ENCODE measurements at regions not wholly inside any gene's neighbourhood (a gene's known extent, or its start where the extent isn't known, plus 50 kb on each side); places are given as distances from the start of the nearest gene placed in this dataset.

DNA sequence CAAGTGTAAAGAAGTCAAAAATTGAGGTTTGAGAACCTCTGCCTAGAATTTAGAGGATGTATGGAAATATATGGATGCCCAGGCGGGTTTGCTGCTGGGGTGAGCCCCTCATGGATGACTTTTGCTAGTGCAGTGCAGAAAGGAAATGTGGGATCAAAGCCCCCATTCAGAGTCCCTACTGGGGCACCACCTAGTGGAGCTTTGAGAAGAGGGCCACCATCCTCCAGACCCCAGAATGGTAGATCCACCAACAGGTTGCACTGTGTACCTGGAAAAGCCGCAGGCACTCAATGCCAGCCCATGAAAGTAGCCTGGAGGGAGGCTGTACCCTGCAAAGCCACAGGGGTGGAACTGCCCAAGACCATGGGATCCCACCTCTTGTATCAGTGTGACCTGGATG, 330.7 kb upstream of the DPYD start:
- H3K4me3 Mint-ChIP-seq, result no peak overlapping the region
- H3K9me3 Mint-ChIP-seq, result peaks cover 4% of the 10 kb centered on the region
- peaks cover 0 to under 1% of the 10 kb centered on the region in 2 donors for H3K4me1 Mint-ChIP-seq (ENCODE audit: low read depth in 2 of 2)
- H3K27ac Mint-ChIP-seq, result no peak overlapping the region
- DNase-seq (ENCODE audit: low spot score), result no peak
- ATAC-seq, result no peak
- no peaks in the 10 kb centered on the region for H3K27me3 Mint-ChIP-seq
- no peaks in the 10 kb centered on the region for H3K36me3 Mint-ChIP-seq

DNA sequence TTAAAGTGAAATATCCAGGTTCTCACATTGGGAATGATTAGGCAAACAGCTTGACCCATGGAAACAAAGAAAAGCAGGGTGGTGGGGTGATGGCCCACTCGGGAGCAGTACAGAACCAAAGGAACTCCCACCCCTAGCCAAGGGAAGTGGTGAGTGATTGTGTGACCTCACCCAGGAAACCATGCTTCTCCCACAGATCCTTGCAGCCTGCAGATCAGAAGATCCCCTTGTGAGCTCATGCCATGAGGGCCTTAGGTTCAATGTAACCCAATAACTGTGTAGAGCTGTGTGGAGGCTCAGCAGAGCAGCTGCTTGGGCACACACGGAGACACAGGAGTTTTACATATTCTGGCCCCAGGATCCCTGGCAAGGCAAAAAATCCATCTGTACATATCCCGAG, 311.8 kb upstream of the DPYD start:
- H3K27ac Mint-ChIP-seq, result peak overlapping the region in 1 of 2 donors; percentile 67
- peak in 1 of 2 donors; percentile 48 for ATAC-seq
- peak overlapping the region; percentile 51 for H3K4me3 Mint-ChIP-seq
- H3K4me1 Mint-ChIP-seq (ENCODE audit: low read depth in 2 of 2), result peaks cover 12 to 16% of the 10 kb centered on the region in 2 donors
- no peaks in the 10 kb centered on the region for H3K27me3 Mint-ChIP-seq
- peaks cover 32% of the 10 kb centered on the region for H3K36me3 Mint-ChIP-seq
- peaks cover 28% of the 10 kb centered on the region for H3K9me3 Mint-ChIP-seq
- DNase-seq (ENCODE audit: low spot score), result peak; percentile 54

GRCh38 chr1:98222706-98223105, 301.9 kb upstream of the DPYD start:
- H3K4me1 Mint-ChIP-seq (ENCODE audit: low read depth in 2 of 2), result no peaks in the 10 kb centered on the region
- H3K36me3 Mint-ChIP-seq, result no peaks in the 10 kb centered on the region
- H3K27me3 Mint-ChIP-seq, result peaks cover 0 to 5% of the 10 kb centered on the region in 2 donors
- H3K27ac Mint-ChIP-seq, result no peak overlapping the region
- no peak for DNase-seq (ENCODE audit: low spot score)
- no peaks in the 10 kb centered on the region for H3K9me3 Mint-ChIP-seq
- H3K4me3 Mint-ChIP-seq, result no peak overlapping the region
- ATAC-seq, result no peak

DNA sequence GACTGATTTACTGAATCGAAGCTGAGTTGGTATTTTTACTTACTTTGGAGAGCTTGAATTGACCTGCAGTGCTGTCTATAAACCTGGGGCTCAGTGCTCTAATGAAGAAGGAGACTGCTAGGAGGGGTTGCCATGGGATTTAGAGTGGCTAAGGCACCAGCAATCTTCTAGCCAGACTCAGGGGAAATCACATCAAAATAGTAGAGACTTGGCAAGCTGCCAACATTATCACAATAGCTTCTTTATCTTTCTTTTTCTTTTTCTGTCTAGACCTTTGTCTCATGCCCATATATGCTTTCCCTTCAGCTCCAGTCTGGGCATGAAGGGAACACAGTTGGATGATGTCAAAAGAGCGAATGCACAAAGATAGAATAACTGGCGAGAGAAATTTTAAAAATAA, 301.1 kb upstream of the DPYD start:
- no peak overlapping the region for H3K27ac Mint-ChIP-seq
- no peak for ATAC-seq

DNA sequence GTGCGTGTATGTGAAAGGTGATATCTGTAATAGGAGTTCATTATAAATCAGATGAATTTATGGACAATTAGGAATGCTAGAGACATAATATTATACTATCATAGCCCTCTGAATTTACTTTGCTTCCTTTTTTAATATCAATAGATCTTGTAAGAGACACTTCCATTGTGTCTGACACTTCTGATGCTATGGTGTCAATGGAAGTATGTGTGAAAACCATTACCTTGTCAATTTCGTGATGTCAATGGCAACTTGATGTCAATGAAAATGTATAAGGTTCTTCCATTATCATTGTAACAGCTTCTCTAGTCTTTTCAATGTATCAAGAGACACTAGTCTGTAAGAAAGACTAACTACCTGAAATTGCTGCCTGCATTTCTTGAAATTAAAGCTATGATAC, 296.8 kb upstream of the DPYD start:
- DNase-seq (ENCODE audit: low spot score), result no peak
- H3K4me3 Mint-ChIP-seq, result no peak overlapping the region
- no peak overlapping the region for H3K27ac Mint-ChIP-seq
- ATAC-seq, result no peak
- H3K4me1 Mint-ChIP-seq (ENCODE audit: low read depth in 2 of 2), result no peaks in the 10 kb centered on the region
- H3K9me3 Mint-ChIP-seq, result peaks cover 4% of the 10 kb centered on the region
- peaks cover 0 to 5% of the 10 kb centered on the region in 2 donors for H3K27me3 Mint-ChIP-seq
- H3K36me3 Mint-ChIP-seq, result no peaks in the 10 kb centered on the region

More for the DNA sequence above, 301.1 kb upstream of the DPYD start:
- H3K27me3 Mint-ChIP-seq, result peaks cover 0 to 5% of the 10 kb centered on the region in 2 donors
- no peaks in the 10 kb centered on the region for H3K36me3 Mint-ChIP-seq
- H3K4me3 Mint-ChIP-seq, result no peak overlapping the region
- no peak for DNase-seq (ENCODE audit: low spot score)
- no peaks in the 10 kb centered on the region for H3K9me3 Mint-ChIP-seq
- no peaks in the 10 kb centered on the region for H3K4me1 Mint-ChIP-seq (ENCODE audit: low read depth in 2 of 2)

- H3K4me3 Mint-ChIP-seq, result no peak overlapping the region
- no peaks in the 10 kb centered on the region for H3K36me3 Mint-ChIP-seq
- DNase-seq (ENCODE audit: low spot score) (no peak), ATAC-seq (no peak)
- peaks cover 4% of the 10 kb centered on the region for H3K9me3 Mint-ChIP-seq
- no peaks in the 10 kb centered on the region for H3K4me1 Mint-ChIP-seq (ENCODE audit: low read depth in 2 of 2)
- no peak overlapping the region for H3K27ac Mint-ChIP-seq
- H3K27me3 Mint-ChIP-seq, result peaks cover 0 to 3% of the 10 kb centered on the region in 2 donors
Observed at GRCh38 chr1:98216304-98216703, 295.5 kb upstream of the DPYD start.

DNA sequence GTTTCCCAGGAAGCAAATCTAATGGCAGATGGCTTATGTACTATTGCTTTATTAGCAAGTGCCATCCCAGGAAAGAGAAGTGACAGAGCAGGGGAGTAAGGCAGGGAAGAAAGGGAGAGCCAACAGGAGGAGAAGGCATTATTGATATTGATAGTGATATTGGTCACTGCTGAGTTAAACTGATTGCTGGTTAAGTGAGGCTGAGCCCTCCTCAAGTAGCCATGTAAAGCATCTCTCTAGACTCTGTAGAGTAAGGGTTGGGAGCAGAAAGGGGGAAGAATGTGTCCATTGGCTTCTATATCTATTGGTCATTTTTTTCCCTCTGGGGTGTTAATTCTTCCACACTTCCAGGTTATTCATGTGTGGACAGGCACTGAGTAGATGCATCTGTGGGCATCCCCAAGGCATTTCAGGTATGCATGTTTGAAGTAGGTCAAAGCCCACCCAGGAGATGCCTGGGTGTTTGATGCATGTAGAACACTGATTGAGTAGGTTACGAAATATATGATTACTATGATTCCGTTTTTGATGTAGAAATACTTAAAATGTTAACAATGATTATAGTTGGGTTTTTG, 290.5 kb upstream of the DPYD start:
- H3K9me3 Mint-ChIP-seq, result peaks cover 4% of the 10 kb centered on the region
- no peaks in the 10 kb centered on the region for H3K36me3 Mint-ChIP-seq
- no peaks in the 10 kb centered on the region for H3K4me1 Mint-ChIP-seq (ENCODE audit: low read depth in 2 of 2)
- no peak overlapping the region for H3K4me3 Mint-ChIP-seq
- ATAC-seq (no peak), DNase-seq (ENCODE audit: low spot score) (no peak)
- peaks cover 0 to 8% of the 10 kb centered on the region in 2 donors for H3K27me3 Mint-ChIP-seq
- no peak overlapping the region for H3K27ac Mint-ChIP-seq

- H3K4me1 Mint-ChIP-seq (ENCODE audit: low read depth in 2 of 2), result no peaks in the 10 kb centered on the region
- DNase-seq (ENCODE audit: low spot score) (no peak), ATAC-seq (no peak)
- no peak overlapping the region for H3K4me3 Mint-ChIP-seq
- H3K9me3 Mint-ChIP-seq, result peaks cover 3% of the 10 kb centered on the region
- H3K27me3 Mint-ChIP-seq, result peaks cover 0 to 8% of the 10 kb centered on the region in 2 donors
- no peaks in the 10 kb centered on the region for H3K36me3 Mint-ChIP-seq
- H3K27ac Mint-ChIP-seq, result no peak overlapping the region
Observed at GRCh38 chr1:98210563-98210962, 289.7 kb upstream of the DPYD start.

GRCh38 chr1:98210064-98210463, 289.2 kb upstream of the DPYD start:
- ATAC-seq (no peak), DNase-seq (ENCODE audit: low spot score) (no peak)
- Mint-ChIP-seq H3K27me3 (peaks cover 0 to 8% of the 10 kb centered on the region in 2 donors), H3K9me3 (peaks cover 3% of the 10 kb centered on the region), H3K4me1 (ENCODE audit: low read depth in 2 of 2) (no peaks in the 10 kb centered on the region), H3K4me3 (no peak overlapping the region), H3K27ac (no peak overlapping the region), H3K36me3 (no peaks in the 10 kb centered on the region)

- no peak overlapping the region for H3K4me3 Mint-ChIP-seq
- no peaks in the 10 kb centered on the region for H3K36me3 Mint-ChIP-seq
- H3K9me3 Mint-ChIP-seq, result peaks cover 3% of the 10 kb centered on the region
- no peaks in the 10 kb centered on the region for H3K4me1 Mint-ChIP-seq (ENCODE audit: low read depth in 2 of 2)
- ATAC-seq (no peak), DNase-seq (ENCODE audit: low spot score) (no peak)
- H3K27ac Mint-ChIP-seq, result no peak overlapping the region
- peaks cover 0 to 2% of the 10 kb centered on the region in 2 donors for H3K27me3 Mint-ChIP-seq
Observed at GRCh38 chr1:98205291-98206017, 284.6 kb upstream of the DPYD start.

DNA sequence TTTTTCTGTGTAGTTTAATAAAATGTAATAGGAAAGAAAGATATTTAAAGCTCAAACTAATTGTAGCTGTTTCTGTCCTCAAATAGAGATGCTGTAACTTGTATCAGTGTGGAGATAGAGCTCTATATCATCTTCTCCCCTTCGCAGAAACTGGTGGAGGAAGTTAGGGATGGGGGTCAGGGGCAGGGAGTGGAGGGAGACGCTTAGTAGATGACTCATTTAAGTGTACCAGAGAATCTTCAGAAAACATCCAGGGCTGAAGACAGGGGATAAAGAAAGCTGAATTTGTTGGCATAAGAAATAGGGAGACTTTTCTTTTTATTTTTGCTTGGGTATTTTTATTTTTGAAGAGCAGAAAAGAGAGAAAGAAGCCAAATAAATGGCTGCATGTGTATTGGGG, 282.6 kb upstream of the DPYD start:
- H3K4me3 Mint-ChIP-seq, result no peak overlapping the region
- H3K9me3 Mint-ChIP-seq, result peaks cover 3% of the 10 kb centered on the region
- no peaks in the 10 kb centered on the region for H3K4me1 Mint-ChIP-seq (ENCODE audit: low read depth in 2 of 2)
- no peak overlapping the region for H3K27ac Mint-ChIP-seq
- no peak for DNase-seq (ENCODE audit: low spot score)
- H3K27me3 Mint-ChIP-seq, result no peaks in the 10 kb centered on the region
- no peak for ATAC-seq
- no peaks in the 10 kb centered on the region for H3K36me3 Mint-ChIP-seq

GRCh38 chr1:98201666-98202081, 280.8 kb upstream of the DPYD start:
- Mint-ChIP-seq H3K4me1 (ENCODE audit: low read depth in 2 of 2) (peaks cover 0 to 4% of the 10 kb centered on the region in 2 donors), H3K9me3 (peaks cover 8% of the 10 kb centered on the region), H3K27ac (no peak overlapping the region), H3K4me3 (no peak overlapping the region), H3K27me3 (no peaks in the 10 kb centered on the region), H3K36me3 (no peaks in the 10 kb centered on the region)
- no peak for DNase-seq (ENCODE audit: low spot score)
- no peak for ATAC-seq

GRCh38 chr1:98197356-98197755, 276.5 kb upstream of the DPYD start:
- no peak for ATAC-seq
- peaks cover 0 to 2% of the 10 kb centered on the region in 2 donors for H3K27me3 Mint-ChIP-seq
- H3K9me3 Mint-ChIP-seq, result peaks cover 5% of the 10 kb centered on the region
- no peak overlapping the region for H3K27ac Mint-ChIP-seq
- no peak overlapping the region for H3K4me3 Mint-ChIP-seq
- H3K4me1 Mint-ChIP-seq (ENCODE audit: low read depth in 2 of 2), result peaks cover 0 to 4% of the 10 kb centered on the region in 2 donors
- H3K36me3 Mint-ChIP-seq, result no peaks in the 10 kb centered on the region
- no peak for DNase-seq (ENCODE audit: low spot score)

DNA sequence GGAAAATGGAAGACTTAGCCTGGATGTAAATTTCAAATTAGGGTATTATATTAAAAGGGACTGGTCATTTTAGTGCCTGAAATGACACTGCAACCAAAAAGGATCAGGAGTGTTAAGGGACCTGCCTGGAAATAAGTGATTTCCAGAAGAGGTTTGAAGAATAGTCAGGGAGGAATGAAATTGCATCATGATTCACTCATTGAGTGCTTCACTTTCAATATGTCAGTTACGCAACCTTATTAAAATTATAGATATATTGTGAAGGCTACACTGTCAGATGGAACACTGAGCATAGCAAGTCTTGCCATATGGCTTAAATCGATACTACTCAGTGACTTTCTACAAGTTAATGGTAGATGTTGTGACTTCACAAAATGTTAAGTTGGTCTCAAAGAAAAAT, 275.2 kb upstream of the DPYD start:
- Mint-ChIP-seq H3K27me3 (peaks cover 0 to 2% of the 10 kb centered on the region in 2 donors), H3K4me3 (no peak overlapping the region), H3K36me3 (no peaks in the 10 kb centered on the region), H3K27ac (no peak overlapping the region), H3K4me1 (ENCODE audit: low read depth in 2 of 2) (peaks cover 0 to 4% of the 10 kb centered on the region in 2 donors), H3K9me3 (peaks cover 5% of the 10 kb centered on the region)
- ATAC-seq (no peak), DNase-seq (ENCODE audit: low spot score) (no peak)
